ENCODE measurements at regions not wholly inside any gene's neighbourhood (a gene's known extent, or its start where the extent isn't known, plus 50 kb on each side); places are given as distances from the start of the nearest gene placed in this dataset.

DNA sequence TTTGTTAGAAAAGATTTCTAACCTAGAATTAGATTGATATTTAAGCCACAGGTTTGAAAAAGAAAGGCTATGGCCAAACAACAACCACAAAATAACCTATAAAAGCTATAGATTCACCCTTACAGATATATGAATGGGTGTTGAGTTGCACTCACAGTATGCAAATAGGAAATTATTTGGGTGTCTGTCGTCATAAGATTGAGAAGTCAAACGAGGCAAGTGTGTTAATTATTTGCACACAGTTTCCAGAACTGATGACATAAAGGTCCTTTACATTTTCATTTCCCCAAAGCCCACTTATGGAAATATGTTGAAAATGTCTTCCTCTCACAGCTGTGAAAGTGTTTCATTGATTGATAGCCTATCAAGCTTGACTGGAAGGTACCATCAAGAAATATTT, 101.2 kb upstream of the CXCL13 start:
- TF ChIP-seq, protein P1, sequence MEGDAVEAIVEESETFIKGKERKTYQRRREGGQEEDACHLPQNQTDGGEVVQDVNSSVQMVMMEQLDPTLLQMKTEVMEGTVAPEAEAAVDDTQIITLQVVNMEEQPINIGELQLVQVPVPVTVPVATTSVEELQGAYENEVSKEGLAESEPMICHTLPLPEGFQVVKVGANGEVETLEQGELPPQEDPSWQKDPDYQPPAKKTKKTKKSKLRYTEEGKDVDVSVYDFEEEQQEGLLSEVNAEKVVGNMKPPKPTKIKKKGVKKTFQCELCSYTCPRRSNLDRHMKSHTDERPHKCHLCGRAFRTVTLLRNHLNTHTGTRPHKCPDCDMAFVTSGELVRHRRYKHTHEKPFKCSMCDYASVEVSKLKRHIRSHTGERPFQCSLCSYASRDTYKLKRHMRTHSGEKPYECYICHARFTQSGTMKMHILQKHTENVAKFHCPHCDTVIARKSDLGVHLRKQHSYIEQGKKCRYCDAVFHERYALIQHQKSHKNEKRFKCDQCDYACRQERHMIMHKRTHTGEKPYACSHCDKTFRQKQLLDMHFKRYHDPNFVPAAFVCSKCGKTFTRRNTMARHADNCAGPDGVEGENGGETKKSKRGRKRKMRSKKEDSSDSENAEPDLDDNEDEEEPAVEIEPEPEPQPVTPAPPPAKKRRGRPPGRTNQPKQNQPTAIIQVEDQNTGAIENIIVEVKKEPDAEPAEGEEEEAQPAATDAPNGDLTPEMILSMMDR (IDR thresholded peaks at IDR 0.05 in 8 of 11, conservative IDR thresholded peaks at IDR 0.05 in 3 of 11) = no peak
- TF ChIP-seq POLR2A (IDR thresholded peaks at IDR 0.05) = no peak

Measured in spleen (tissue), 7 donors.